ENCODE measurements at regions not wholly inside any gene's neighbourhood (a gene's known extent, or its start where the extent isn't known, plus 50 kb on each side); places are given as distances from the start of the nearest gene placed in this dataset.

GRCh38 chr2:23327887-23328286 lies 57.1 kb upstream of the KLHL29 start:
- no peak for TF ChIP-seq REST (IDR thresholded peaks at IDR 0.05; ENCODE audit: insufficient read depth in 1 of 2, low read depth in 2 of 2, low read length in 2 of 2)
- no peak for TF ChIP-seq POLR2AphosphoS5 (IDR thresholded peaks at IDR 0.05; ENCODE audit: low read depth, low read length)
- no peak for TF ChIP-seq SIN3A (IDR thresholded peaks at IDR 0.05; ENCODE audit: borderline replicate concordance, insufficient read depth, low read length)
- TF ChIP-seq FOXP2 (optimal IDR thresholded peaks at IDR 0.05; ENCODE audit: borderline replicate concordance, extremely low read depth, extremely low read length, insufficient read depth): no peak
- TF ChIP-seq TAF1 (IDR thresholded peaks at IDR 0.05; ENCODE audit: borderline replicate concordance, insufficient read depth, low read length): no peak

All from PFSK-1 (cell line).